ENCODE measurements at regions not wholly inside any gene's neighbourhood (a gene's known extent, or its start where the extent isn't known, plus 50 kb on each side); places are given as distances from the start of the nearest gene placed in this dataset.
A peak's percentile ranks its signal among the peaks of the same experiment; 100 is the strongest.

- TF ChIP-seq CTCF (IDR thresholded peaks at IDR 0.05; ENCODE audit: low read depth, low read length, missing input control): no peak
- peak; percentile 33 for TF ChIP-seq YY1 (IDR thresholded peaks at IDR 0.05)
Observed at GRCh38 chr3:144109944-144110343, 138.3 kb downstream of the DIPK2A start.
